Subcutaneous abdominal adipose tissue (tissue), 5 donors: ENCODE measurements at regions not wholly inside any gene's neighbourhood (a gene's known extent, or its start where the extent isn't known, plus 50 kb on each side); places are given as distances from the start of the nearest gene placed in this dataset.

ENCODE experiments used
- H3K27ac ChIP-seq: one replicate; pipeline ENCODE4 v1.7.0; 2013; ENCODE audit warnings: low read depth, mild to moderate bottlenecking, inconsistent platforms, low read length, moderate library complexity
- H3K27me3 ChIP-seq, 5 donors: one replicate each; pipeline ENCODE4 v1.7.0; 2013; ENCODE audit warnings: low read length in 5 of 5, inconsistent platforms in 1 of 5; ENCODE audit not compliant: control insufficient read depth in 5 of 5, insufficient read depth in 4 of 5
- H3K36me3 ChIP-seq, 5 donors: one replicate each; pipeline ENCODE4 v1.7.0; 2013; ENCODE audit warnings: low read length in 5 of 5; ENCODE audit not compliant: control insufficient read depth in 5 of 5, insufficient read depth in 5 of 5
- H3K4me1 ChIP-seq, 5 donors: one replicate each; pipeline ENCODE4 v1.7.0; 2013; ENCODE audit warnings: low read length in 5 of 5, mild to moderate bottlenecking in 3 of 5, moderate library complexity in 1 of 5; ENCODE audit not compliant: control insufficient read depth in 5 of 5, insufficient read depth in 5 of 5
- H3K4me3 ChIP-seq, 5 donors: one replicate each; pipeline ENCODE4 v1.7.0; 2013; ENCODE audit warnings: low read length in 5 of 5, low read depth in 1 of 5
- H3K9ac ChIP-seq, 5 donors: one replicate each; pipeline ENCODE4 v1.7.0; 2013; ENCODE audit warnings: low read length in 5 of 5, mild to moderate bottlenecking in 4 of 5, moderate library complexity in 3 of 5
- H3K9me3 ChIP-seq, 5 donors: one replicate each; pipeline ENCODE4 v1.7.0; 2013; ENCODE audit warnings: low read length in 5 of 5; ENCODE audit not compliant: control insufficient read depth in 5 of 5
- donor health status: healthy.
- donor health status: healthy.
- donor health status: healthy.
- donor health status: healthy.
- donor health status: healthy.

DNA sequence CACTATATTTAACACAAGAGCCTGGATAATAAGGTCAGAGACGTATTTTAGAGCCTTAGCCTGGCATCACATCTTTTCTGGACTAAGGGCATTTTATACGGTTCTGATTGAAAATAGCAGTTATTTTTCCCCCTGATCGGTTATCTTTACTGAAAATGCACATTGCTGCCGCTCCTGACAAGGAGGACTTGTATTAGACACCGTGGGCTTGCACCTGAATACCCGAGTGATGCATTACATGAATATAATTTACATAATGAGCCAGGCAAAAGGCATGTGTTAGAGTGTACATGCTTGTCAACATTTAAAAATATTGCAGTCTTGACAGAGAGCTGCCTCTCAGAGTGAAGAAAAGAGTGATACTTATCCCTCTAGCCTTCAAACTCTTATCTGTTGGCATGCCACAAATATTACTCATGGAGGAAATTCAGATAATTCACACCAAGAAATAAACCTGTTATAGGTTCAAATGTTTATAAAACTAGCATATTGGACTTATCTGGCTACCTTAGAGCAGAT is 470.5 kb upstream of the ETAA1 start:
- no peaks in the 10 kb centered on the region for H3K27me3 ChIP-seq
- no peaks in the 10 kb centered on the region for H3K36me3 ChIP-seq
- peaks cover 0 to 10% (median 0%) of the 10 kb centered on the region in 5 donors for H3K4me1 ChIP-seq
- H3K9me3 ChIP-seq: no peaks in the 10 kb centered on the region
- H3K9ac ChIP-seq: no peak overlapping the region
- H3K27ac ChIP-seq: no peak overlapping the region
- H3K4me3 ChIP-seq: no peak overlapping the region

DNA sequence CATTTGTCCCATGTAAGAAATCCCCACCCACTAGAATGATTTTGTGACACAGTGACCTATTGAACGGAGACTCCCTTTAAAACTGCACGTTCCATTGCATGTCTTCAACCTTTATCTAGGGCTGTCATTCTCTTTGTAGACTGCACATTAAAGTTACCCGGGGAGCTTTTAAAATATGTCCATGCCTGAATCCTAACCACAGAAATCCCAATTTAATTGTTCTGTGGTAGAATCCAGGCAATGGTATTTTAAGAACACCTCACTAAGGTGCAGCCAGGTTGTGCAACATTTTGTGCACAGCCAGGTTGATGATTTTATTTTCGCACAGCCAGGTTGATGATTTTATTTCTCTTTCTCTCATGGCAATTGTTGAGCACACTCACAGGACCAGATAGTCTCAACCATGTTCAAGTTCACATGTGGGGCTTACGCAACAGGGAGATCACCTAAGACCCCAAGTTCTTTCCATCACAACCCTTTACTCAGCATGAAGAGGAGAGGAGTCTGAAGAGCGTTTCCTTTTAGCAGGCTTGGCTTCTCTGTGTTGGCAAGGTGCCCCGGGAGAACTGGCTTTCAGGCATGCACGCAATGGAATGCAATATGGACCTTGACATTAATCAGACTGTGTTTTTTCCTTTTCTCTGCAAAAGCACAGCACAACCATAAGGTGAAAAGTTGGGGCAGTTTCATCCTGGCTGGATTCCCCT is 467.3 kb upstream of the ETAA1 start:
- Histone ChIP-seq H3K27ac (no peak overlapping the region), H3K4me3 (no peak overlapping the region), H3K36me3 (no peaks in the 10 kb centered on the region), H3K4me1 (peaks cover 0 to 10% (median 0%) of the 10 kb centered on the region in 5 donors), H3K27me3 (no peaks in the 10 kb centered on the region), H3K9ac (no peak overlapping the region), H3K9me3 (no peaks in the 10 kb centered on the region)

DNA sequence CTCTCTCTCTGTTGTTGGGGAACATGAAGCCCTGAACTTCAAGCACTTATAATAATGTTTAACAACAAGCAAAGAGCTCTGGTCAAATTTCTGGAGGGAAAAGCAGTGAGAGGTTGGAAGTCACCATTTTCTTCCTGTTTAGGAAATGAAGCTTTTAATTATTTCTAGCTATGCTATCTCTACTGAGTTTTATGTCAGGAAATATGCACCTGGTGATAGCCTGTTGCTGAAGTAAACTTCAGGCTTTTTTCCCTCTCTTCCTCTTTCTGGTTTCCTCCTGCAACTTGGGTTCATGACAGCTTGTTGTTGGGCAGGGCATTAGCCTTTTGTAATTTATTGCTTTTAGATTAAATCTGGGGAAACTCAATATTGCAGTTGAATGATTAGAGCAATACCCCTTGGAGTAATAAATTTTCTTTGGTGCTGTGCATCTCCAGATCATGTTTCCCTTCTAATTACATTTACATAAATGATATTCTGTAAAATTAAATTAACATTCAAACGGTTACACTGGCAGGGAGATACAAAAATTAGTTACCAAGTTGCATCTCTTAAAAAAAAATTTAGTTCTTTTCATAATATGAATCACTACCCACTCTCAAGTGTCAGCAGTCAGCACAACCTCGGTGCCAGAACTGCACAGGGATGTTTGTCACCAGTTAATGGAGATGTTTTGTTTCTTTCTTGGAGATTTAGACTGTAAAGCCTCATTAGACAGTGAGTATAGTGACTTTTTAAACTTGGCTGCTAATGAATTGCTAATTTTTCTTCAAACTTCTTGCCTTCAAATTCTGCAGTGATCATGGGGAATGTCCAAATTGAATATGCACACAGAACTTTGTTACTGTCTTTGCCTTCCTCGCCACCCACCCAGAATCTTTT is 466.6 kb upstream of the ETAA1 start:
- H3K9ac ChIP-seq: no peak overlapping the region
- H3K36me3 ChIP-seq: no peaks in the 10 kb centered on the region
- peaks cover 0 to 10% (median 0%) of the 10 kb centered on the region in 5 donors for H3K4me1 ChIP-seq
- no peaks in the 10 kb centered on the region for H3K27me3 ChIP-seq
- no peak overlapping the region for H3K4me3 ChIP-seq
- no peaks in the 10 kb centered on the region for H3K9me3 ChIP-seq
- no peak overlapping the region for H3K27ac ChIP-seq

DNA sequence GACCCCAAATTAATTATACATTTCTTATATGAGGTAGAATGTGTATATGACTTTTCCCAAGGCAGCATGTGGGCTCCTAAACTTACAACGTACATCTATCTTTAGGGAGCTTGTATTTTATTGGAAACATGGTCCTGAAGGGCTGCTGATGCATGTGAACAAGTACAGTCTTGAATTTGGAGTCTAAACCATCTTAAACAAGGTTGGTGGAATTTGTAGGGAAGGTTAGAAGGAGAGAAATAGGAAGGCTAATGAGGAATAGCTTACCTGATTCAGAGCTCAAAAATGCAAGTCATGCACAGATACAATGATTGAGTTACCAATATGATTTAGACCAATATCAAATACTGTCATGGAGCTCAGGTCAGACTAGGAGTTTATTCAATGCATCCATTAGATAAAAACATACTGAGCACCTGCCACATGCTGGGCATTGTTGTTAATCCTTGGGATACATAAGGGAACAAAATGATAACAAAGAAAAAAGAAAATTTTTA is 458.6 kb upstream of the ETAA1 start:
- Histone ChIP-seq H3K9me3 (no peaks in the 10 kb centered on the region), H3K4me3 (no peak overlapping the region), H3K27ac (no peak overlapping the region), H3K27me3 (no peaks in the 10 kb centered on the region), H3K9ac (no peak overlapping the region), H3K4me1 (no peaks in the 10 kb centered on the region), H3K36me3 (no peaks in the 10 kb centered on the region)

DNA sequence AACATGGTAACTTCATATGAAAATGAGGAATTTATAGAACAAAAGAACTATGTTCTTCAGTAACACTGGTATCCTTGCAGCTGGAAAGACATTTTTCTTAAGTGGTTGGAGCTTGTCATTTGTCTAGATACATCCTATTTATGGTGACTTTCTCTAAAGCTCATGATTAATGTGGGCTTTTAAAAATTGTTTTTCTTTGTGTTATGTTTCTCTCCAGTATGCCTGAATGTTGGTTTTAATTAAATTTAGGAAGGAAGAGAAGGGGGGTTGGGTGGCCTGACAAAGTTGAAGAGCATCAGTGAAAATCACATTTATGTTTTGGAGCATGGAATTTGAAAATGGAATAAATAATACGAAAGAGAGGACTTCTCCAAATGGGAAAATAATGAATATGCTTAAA is 457.1 kb upstream of the ETAA1 start:
- Histone ChIP-seq H3K9me3 (no peaks in the 10 kb centered on the region), H3K9ac (no peak overlapping the region), H3K27ac (no peak overlapping the region), H3K27me3 (no peaks in the 10 kb centered on the region), H3K4me3 (no peak overlapping the region), H3K36me3 (no peaks in the 10 kb centered on the region), H3K4me1 (no peaks in the 10 kb centered on the region)

DNA sequence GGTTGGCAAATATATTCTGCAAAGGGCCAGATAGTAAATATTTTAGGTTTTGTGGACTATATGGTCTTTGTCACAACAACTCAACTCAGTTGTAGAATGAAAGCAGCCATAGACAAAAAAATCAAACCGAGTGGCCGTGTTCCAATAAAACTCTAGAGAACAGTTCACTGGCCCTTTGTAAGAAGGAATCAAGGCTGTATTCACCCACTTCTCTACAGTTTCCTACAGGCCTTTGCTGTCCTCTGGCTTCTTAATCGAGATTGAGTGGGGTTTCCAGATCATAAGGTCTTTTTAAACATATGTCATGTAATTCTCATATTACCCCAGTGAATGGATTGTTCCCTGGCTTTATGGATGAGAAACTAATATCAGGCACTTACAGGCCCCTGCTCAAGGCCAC is 448.9 kb upstream of the ETAA1 start:
- no peaks in the 10 kb centered on the region for H3K9me3 ChIP-seq
- H3K4me3 ChIP-seq: no peak overlapping the region
- H3K36me3 ChIP-seq: no peaks in the 10 kb centered on the region
- no peaks in the 10 kb centered on the region for H3K27me3 ChIP-seq
- H3K27ac ChIP-seq: no peak overlapping the region
- H3K4me1 ChIP-seq: no peaks in the 10 kb centered on the region
- H3K9ac ChIP-seq: no peak overlapping the region

DNA sequence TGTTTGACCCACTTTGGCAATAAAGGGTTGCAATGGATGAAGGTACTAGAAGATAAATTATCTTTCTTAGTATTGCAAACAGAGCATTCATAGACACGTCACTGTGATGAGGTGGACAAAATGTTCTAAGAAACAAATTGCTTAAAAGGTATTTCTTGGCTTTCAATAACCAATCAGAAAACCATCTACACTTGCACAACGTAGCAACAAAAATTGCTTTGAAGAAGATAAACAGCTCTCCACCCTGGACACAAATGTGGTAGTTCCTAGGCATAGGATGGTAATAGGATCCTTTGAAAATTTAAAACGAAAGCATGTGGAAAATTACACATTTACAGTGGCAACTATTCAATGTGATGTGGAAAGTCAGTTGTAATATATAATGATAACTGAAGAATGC is 439.9 kb upstream of the ETAA1 start:
- Histone ChIP-seq H3K9me3 (no peaks in the 10 kb centered on the region), H3K9ac (no peak overlapping the region), H3K27ac (peak overlapping the region; percentile 9), H3K4me1 (peaks cover 0 to 4% (median 0%) of the 10 kb centered on the region in 5 donors), H3K36me3 (no peaks in the 10 kb centered on the region), H3K4me3 (no peak overlapping the region), H3K27me3 (no peaks in the 10 kb centered on the region)

DNA sequence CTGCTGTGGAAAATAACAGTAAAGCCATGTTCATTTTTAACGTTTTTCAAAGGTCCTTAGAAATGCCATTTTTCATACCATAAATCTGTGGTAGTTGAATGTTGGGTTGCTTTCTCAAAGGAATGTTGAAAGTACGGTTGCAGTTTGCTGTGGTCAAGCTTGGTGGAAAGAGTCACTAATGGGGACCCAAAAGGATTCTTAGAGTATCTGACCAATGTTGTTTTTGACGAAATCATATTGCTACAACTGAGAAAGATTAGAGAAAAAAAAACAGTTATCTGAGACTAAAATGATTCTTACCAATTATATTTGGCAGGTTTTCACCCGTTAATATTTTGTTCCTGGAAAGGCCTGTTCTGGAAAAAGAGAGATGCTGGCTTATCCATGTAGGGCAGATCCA is 439.5 kb upstream of the ETAA1 start:
- H3K36me3 ChIP-seq: no peaks in the 10 kb centered on the region
- no peak overlapping the region for H3K4me3 ChIP-seq
- no peaks in the 10 kb centered on the region for H3K9me3 ChIP-seq
- H3K27me3 ChIP-seq: no peaks in the 10 kb centered on the region
- H3K4me1 ChIP-seq: peaks cover 0 to 4% (median 0%) of the 10 kb centered on the region in 5 donors
- H3K9ac ChIP-seq: no peak overlapping the region
- H3K27ac ChIP-seq: no peak overlapping the region

DNA sequence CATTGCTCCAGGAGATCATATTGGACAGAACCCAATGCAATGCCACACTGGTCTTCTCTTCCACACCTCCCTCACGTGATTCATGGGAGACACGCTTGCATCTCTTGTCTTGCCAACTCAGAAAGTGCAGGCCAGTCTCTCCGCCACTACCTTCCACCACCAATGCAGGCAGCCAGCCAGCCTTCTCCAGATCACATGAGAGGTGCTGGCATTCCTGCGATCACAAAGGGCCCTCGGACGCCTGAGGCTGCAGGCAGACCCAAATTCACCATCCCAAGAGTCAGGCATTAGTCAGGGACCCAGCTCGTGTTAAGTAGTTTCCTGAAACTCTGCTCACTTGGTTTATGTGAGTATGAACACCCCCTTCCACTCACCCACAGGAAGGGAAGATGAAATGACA is 437.0 kb upstream of the ETAA1 start:
- Histone ChIP-seq H3K27ac (no peak overlapping the region), H3K4me1 (peaks cover 0 to 4% (median 0%) of the 10 kb centered on the region in 5 donors), H3K4me3 (no peak overlapping the region), H3K9ac (no peak overlapping the region), H3K9me3 (no peaks in the 10 kb centered on the region), H3K36me3 (no peaks in the 10 kb centered on the region), H3K27me3 (no peaks in the 10 kb centered on the region)

DNA sequence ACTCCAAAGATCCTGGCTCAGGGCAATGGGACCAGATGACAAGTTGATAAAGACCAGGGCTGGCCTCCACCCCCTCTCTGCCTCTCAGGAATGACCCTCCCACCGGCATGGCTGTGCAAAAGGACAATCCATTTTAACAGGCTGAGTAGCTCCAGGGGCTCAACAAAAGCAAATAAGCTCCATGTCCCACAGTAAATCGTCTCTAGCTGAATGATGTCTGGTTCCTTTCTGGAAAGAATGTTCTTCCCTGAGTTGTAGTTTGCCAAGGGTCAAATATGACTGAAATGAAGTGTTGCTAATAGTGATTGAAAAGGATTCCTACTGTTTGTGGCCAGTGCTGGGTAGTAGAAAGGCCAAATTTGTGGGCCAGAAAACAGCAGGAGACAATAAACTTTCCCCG is 434.4 kb upstream of the ETAA1 start:
- Histone ChIP-seq H3K4me1 (no peaks in the 10 kb centered on the region), H3K36me3 (no peaks in the 10 kb centered on the region), H3K9ac (no peak overlapping the region), H3K27ac (no peak overlapping the region), H3K27me3 (no peaks in the 10 kb centered on the region), H3K4me3 (no peak overlapping the region), H3K9me3 (no peaks in the 10 kb centered on the region)
